ENCODE measurements at regions not wholly inside any gene's neighbourhood (a gene's known extent, or its start where the extent isn't known, plus 50 kb on each side); places are given as distances from the start of the nearest gene placed in this dataset.

DNA sequence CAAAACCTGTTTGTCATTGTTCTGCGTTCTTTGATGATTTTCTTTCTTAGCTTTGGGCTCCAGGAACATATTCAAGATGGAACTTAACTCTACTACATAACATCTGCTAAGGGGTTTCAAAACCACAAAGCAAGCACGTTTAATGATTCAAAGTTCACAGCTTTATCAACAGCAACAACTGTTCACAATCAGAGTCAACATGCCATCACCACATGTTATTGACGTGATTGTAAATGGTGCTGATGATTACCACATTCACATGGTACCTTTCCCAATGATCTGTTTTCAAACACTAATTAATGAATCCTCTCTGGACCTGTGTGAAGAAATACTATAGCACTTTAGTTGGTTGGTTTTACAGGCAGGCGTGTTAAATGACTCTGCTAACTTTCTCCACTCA is 180.6 kb upstream of the CEP162 start:
- TF ChIP-seq, protein P1, sequence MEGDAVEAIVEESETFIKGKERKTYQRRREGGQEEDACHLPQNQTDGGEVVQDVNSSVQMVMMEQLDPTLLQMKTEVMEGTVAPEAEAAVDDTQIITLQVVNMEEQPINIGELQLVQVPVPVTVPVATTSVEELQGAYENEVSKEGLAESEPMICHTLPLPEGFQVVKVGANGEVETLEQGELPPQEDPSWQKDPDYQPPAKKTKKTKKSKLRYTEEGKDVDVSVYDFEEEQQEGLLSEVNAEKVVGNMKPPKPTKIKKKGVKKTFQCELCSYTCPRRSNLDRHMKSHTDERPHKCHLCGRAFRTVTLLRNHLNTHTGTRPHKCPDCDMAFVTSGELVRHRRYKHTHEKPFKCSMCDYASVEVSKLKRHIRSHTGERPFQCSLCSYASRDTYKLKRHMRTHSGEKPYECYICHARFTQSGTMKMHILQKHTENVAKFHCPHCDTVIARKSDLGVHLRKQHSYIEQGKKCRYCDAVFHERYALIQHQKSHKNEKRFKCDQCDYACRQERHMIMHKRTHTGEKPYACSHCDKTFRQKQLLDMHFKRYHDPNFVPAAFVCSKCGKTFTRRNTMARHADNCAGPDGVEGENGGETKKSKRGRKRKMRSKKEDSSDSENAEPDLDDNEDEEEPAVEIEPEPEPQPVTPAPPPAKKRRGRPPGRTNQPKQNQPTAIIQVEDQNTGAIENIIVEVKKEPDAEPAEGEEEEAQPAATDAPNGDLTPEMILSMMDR (IDR thresholded peaks at IDR 0.05) = no peak
- TF ChIP-seq POLR2A (IDR thresholded peaks at IDR 0.05) (no peak), POLR2AphosphoS5 (IDR thresholded peaks at IDR 0.05) (no peak)
